GM23338 (cell line): ENCODE measurements at regions not wholly inside any gene's neighbourhood (a gene's known extent, or its start where the extent isn't known, plus 50 kb on each side); places are given as distances from the start of the nearest gene placed in this dataset.

Source experiments
- ATAC-seq: fragments of 200-7000 bp; cut with Tn5 transposase; 3 replicates; pipeline ENCODE4 v1.9.1; 2020
- DNase-seq: peaks from one replicate; pipeline ENCODE4 v3.0.0-alpha.2; 2015; ENCODE audit warnings: low spot score
- H2AFZ ChIP-seq: fragments of 200-600 bp; sonication (generic); 2 replicates; pipeline ENCODE4 v1.8.0; 2016; ENCODE audit warnings: antibody characterized with exemption, mild to moderate bottlenecking, moderate library complexity
- H3F3A ChIP-seq: fragments of 200-600 bp; sonication (generic); replicated peaks from 2 replicates; pipeline ENCODE4 v1.8.0; 2017; ENCODE audit warnings: antibody characterized with exemption, mixed run types, low read depth
- H3K27ac ChIP-seq: fragments of 200-600 bp; sonication (generic); 2 replicates; pipeline ENCODE4 v1.6.1; 2016; ENCODE audit warnings: low read depth
- H3K27me3 ChIP-seq: fragments of 200-600 bp; sonication (generic); 2 replicates; pipeline ENCODE4 v1.8.0; 2016; ENCODE audit warnings: mild to moderate bottlenecking, mixed run types, moderate library complexity; ENCODE audit not compliant: insufficient read depth
- H3K36me3 ChIP-seq: fragments of 200-600 bp; sonication (generic); 2 replicates; pipeline ENCODE4 v1.8.0; 2016; ENCODE audit warnings: mild to moderate bottlenecking; ENCODE audit not compliant: insufficient read depth
- H3K4me1 ChIP-seq: fragments of 200-600 bp; sonication (generic); 2 replicates; pipeline ENCODE4 v1.8.0; 2016; ENCODE audit warnings: mild to moderate bottlenecking, moderate library complexity; ENCODE audit not compliant: insufficient read depth
- H3K4me2 ChIP-seq: fragments of 200-600 bp; sonication (generic); 2 replicates; pipeline ENCODE4 v1.7.1; 2017; ENCODE audit warnings: mixed run types
- H3K4me3 ChIP-seq: fragments of 200-600 bp; sonication (generic); 2 replicates; pipeline ENCODE4 v1.6.1; 2016; ENCODE audit warnings: mixed run types
- H3K79me2 ChIP-seq: fragments of 200-600 bp; sonication (generic); replicated peaks from 2 replicates; pipeline ENCODE4 v1.8.0; 2017; ENCODE audit warnings: mild to moderate bottlenecking; ENCODE audit not compliant: insufficient read depth
- H3K9me2 ChIP-seq: fragments of 200-600 bp; sonication (generic); 2 replicates; pipeline ENCODE4 v1.8.0; 2017; ENCODE audit not compliant: insufficient read depth
- H4K20me1 ChIP-seq: fragments of 200-600 bp; sonication (generic); replicated peaks from 2 replicates; pipeline ENCODE4 v1.8.0; 2017; ENCODE audit warnings: mild to moderate bottlenecking; ENCODE audit not compliant: insufficient read depth
- H3K27ac Mint-ChIP-seq: 2 replicates; pipeline ENCODE4 v1.8.0; 2020; ENCODE audit warnings: inconsistent platforms, mild to moderate bottlenecking, moderate library complexity, mixed read lengths
- H3K27me3 Mint-ChIP-seq: 3 replicates; pipeline ENCODE4 v1.8.0; 2022; ENCODE audit warnings: low read depth, mild to moderate bottlenecking, moderate library complexity, mixed read lengths, inconsistent platforms; ENCODE audit not compliant: insufficient read depth, poor library complexity
- H3K36me3 Mint-ChIP-seq: 3 replicates; pipeline ENCODE4 v1.8.0; 2021; ENCODE audit warnings: low read depth, mild to moderate bottlenecking, inconsistent platforms, moderate library complexity, mixed read lengths
- H3K4me1 Mint-ChIP-seq: 3 replicates; pipeline ENCODE4 v1.8.0; 2020; ENCODE audit warnings: mild to moderate bottlenecking, inconsistent platforms, mixed read lengths
- H3K4me3 Mint-ChIP-seq: 3 replicates; pipeline ENCODE4 v1.8.0; 2021; ENCODE audit warnings: moderate library complexity, mild to moderate bottlenecking, inconsistent platforms, mixed read lengths
- H3K9me3 Mint-ChIP-seq: 3 replicates; pipeline ENCODE4 v1.8.0; 2020; ENCODE audit warnings: moderate library complexity, mild to moderate bottlenecking, inconsistent platforms, mixed read lengths
- CREB1 ChIP-seq: fragments of 250-450 bp; sonication (Bioruptor Pico); IDR thresholded peaks from 2 replicates; pipeline ENCODE4 v1.5.0; 2020; ENCODE audit warnings: low read depth, mild to moderate bottlenecking, moderate library complexity
- EZH2 ChIP-seq: fragments of 200-600 bp; sonication (generic); IDR thresholded peaks from one replicate; pipeline ENCODE4 v1.8.0; 2017; ENCODE audit warnings: antibody characterized with exemption, mild to moderate bottlenecking, low read depth; ENCODE audit not compliant: unreplicated experiment
- POLR2AphosphoS5 ChIP-seq: IDR thresholded peaks from 2 replicates; pipeline ENCODE4 v1.6.1; 2016; ENCODE audit warnings: antibody characterized with exemption, low read depth
- ZNF114 ChIP-seq: fragments of 250-450 bp; sonication (Bioruptor Pico); IDR thresholded peaks from 2 replicates; pipeline ENCODE4 v1.5.0; 2020; ENCODE audit warnings: mild to moderate bottlenecking, moderate library complexity
- ZNF462 ChIP-seq: fragments of 250-450 bp; sonication (Bioruptor Pico); IDR thresholded peaks from 2 replicates; pipeline ENCODE4 v1.5.0; 2020; ENCODE audit warnings: mild to moderate bottlenecking, moderate library complexity
- TF ChIP-seq, protein P1 (sequence below), 2 experiments: fragments of 200-600 bp in 1 of 2; sonication (generic) in 1 of 2; conservative IDR thresholded peaks; 2 replicates each; pipeline versions ENCODE4 v1.5.1 to v1.6.1; 2016 to 2017; ENCODE audit warnings: antibody characterized with exemption in 2 of 2, low read depth in 2 of 2, mild to moderate bottlenecking in 2 of 2, moderate library complexity in 1 of 2

GRCh38 chr3:4149296-4149695 is 153.9 kb upstream of the SETMAR start:
- H4K20me1 ChIP-seq = no peaks in the 10 kb centered on the region
- no peak overlapping the region for H2AFZ ChIP-seq
- H3K36me3 ChIP-seq = no peaks in the 10 kb centered on the region
- no peak overlapping the region for H3K4me3 ChIP-seq
- H3K4me2 ChIP-seq = no peak overlapping the region
- DNase-seq = no peak
- H3K79me2 ChIP-seq = no peaks in the 10 kb centered on the region
- no peak for TF ChIP-seq POLR2AphosphoS5
- no peak for TF ChIP-seq ZNF462 (CRISPR knock-in tag)
- H3K4me1 Mint-ChIP-seq = no peaks in the 10 kb centered on the region
- no peaks in the 10 kb centered on the region for H3K9me2 ChIP-seq
- no peaks in the 10 kb centered on the region for H3F3A ChIP-seq
- no peak overlapping the region for H3K27ac ChIP-seq
- no peak for ATAC-seq
- no peaks in the 10 kb centered on the region for H3K27me3 Mint-ChIP-seq
- H3K36me3 Mint-ChIP-seq = no peaks in the 10 kb centered on the region
- no peak overlapping the region for H3K4me3 Mint-ChIP-seq
- no peaks in the 10 kb centered on the region for H3K4me1 ChIP-seq
- H3K9me3 Mint-ChIP-seq = peaks cover 63% of the 10 kb centered on the region
- no peaks in the 10 kb centered on the region for H3K27me3 ChIP-seq
- no peak overlapping the region for H3K27ac Mint-ChIP-seq

DNA sequence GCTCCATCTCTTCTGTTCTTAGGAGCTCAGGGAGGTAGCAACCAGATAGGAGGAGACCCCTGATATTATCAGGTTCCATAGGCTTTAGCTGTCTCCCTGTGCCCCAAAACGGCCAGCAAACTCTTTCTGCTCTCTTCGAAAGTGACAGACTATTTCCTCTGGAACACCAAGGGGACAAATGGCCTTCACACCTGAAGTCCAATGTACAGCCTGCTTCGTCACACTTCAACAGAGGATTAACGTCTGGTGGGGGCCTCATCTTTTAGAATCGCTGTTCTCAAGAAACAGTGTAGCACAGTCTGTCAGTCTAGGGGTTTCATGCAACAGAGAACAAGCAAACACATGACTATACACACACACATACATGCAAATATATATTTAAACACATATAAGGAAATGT is 152.4 kb upstream of the SETMAR start:
- DNase-seq (no peak), ATAC-seq (no peak)
- Mint-ChIP-seq H3K36me3 (no peaks in the 10 kb centered on the region), H3K4me3 (no peak overlapping the region), H3K27me3 (no peaks in the 10 kb centered on the region), H3K9me3 (peaks cover 70% of the 10 kb centered on the region), H3K27ac (no peak overlapping the region), H3K4me1 (no peaks in the 10 kb centered on the region)
- no peaks in the 10 kb centered on the region for H3K27me3 ChIP-seq
- no peaks in the 10 kb centered on the region for H4K20me1 ChIP-seq
- no peak overlapping the region for H3K27ac ChIP-seq
- no peaks in the 10 kb centered on the region for H3K36me3 ChIP-seq
- H3K79me2 ChIP-seq = no peaks in the 10 kb centered on the region
- no peak overlapping the region for H2AFZ ChIP-seq
- H3K4me3 ChIP-seq = no peak overlapping the region
- H3K9me2 ChIP-seq = no peaks in the 10 kb centered on the region
- no peak overlapping the region for H3K4me2 ChIP-seq
- H3K4me1 ChIP-seq = no peaks in the 10 kb centered on the region
- H3F3A ChIP-seq = no peaks in the 10 kb centered on the region
- no peak for TF ChIP-seq EZH2
- TF ChIP-seq, protein P1, sequence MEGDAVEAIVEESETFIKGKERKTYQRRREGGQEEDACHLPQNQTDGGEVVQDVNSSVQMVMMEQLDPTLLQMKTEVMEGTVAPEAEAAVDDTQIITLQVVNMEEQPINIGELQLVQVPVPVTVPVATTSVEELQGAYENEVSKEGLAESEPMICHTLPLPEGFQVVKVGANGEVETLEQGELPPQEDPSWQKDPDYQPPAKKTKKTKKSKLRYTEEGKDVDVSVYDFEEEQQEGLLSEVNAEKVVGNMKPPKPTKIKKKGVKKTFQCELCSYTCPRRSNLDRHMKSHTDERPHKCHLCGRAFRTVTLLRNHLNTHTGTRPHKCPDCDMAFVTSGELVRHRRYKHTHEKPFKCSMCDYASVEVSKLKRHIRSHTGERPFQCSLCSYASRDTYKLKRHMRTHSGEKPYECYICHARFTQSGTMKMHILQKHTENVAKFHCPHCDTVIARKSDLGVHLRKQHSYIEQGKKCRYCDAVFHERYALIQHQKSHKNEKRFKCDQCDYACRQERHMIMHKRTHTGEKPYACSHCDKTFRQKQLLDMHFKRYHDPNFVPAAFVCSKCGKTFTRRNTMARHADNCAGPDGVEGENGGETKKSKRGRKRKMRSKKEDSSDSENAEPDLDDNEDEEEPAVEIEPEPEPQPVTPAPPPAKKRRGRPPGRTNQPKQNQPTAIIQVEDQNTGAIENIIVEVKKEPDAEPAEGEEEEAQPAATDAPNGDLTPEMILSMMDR (conservative IDR thresholded peaks at IDR 0.05; ENCODE audit: low read depth in 2 of 2) = no peak
- no peak for TF ChIP-seq CREB1 (CRISPR knock-in tag)
- no peak for TF ChIP-seq ZNF114
